HL-60 (cell line): ENCODE measurements at regions not wholly inside any gene's neighbourhood (a gene's known extent, or its start where the extent isn't known, plus 50 kb on each side); places are given as distances from the start of the nearest gene placed in this dataset.

Source experiments
- CTCF ChIP-seq: IDR thresholded peaks from one replicate; pipeline ENCODE4 v1.5.1; 2011; ENCODE audit warnings: low read length, control low read depth, inconsistent platforms; ENCODE audit not compliant: insufficient read depth
- GABPA ChIP-seq: IDR thresholded peaks from 2 replicates; pipeline ENCODE4 v1.6.1; 2012; ENCODE audit warnings: low read depth
- POLR2AphosphoS5 ChIP-seq: IDR thresholded peaks from 2 replicates; pipeline ENCODE4 v1.6.1; 2012; ENCODE audit warnings: low read depth
- REST ChIP-seq: IDR thresholded peaks from 2 replicates; pipeline ENCODE4 v1.6.1; 2012; ENCODE audit warnings: low read depth; ENCODE audit not compliant: insufficient replicate concordance
- SPI1 ChIP-seq: IDR thresholded peaks from 2 replicates; pipeline ENCODE4 v1.6.1; 2012; ENCODE audit warnings: low read depth, mild to moderate bottlenecking, borderline replicate concordance

- TF ChIP-seq CTCF = no peak
- TF ChIP-seq REST = no peak
- no peak for TF ChIP-seq GABPA
- no peak for TF ChIP-seq POLR2AphosphoS5
- TF ChIP-seq SPI1 = no peak
Measured at GRCh38 chr10:117945651-117946050, 101.1 kb downstream of the RAB11FIP2 start.
